AG09309 (cell line): ENCODE measurements at regions not wholly inside any gene's neighbourhood (a gene's known extent, or its start where the extent isn't known, plus 50 kb on each side); places are given as distances from the start of the nearest gene placed in this dataset.

ENCODE experiments used
- DNase-seq: peaks from one replicate; pipeline ENCODE4 v3.0.0-alpha.2; 2010; ENCODE audit warnings: low read depth
- H3K4me3 ChIP-seq: 2 replicates; pipeline ENCODE4 v1.5.1; 2011; ENCODE audit warnings: mild to moderate bottlenecking, low read depth, low read length, moderate library complexity; ENCODE audit not compliant: control insufficient read depth
- TF ChIP-seq, protein P1 (sequence below): IDR thresholded peaks from 2 replicates; pipeline ENCODE4 v1.5.1; 2011; ENCODE audit warnings: mild to moderate bottlenecking, low read depth, low read length, inconsistent platforms; ENCODE audit not compliant: insufficient read depth, control insufficient read depth; ENCODE audit errors: missing control alignments

DNA sequence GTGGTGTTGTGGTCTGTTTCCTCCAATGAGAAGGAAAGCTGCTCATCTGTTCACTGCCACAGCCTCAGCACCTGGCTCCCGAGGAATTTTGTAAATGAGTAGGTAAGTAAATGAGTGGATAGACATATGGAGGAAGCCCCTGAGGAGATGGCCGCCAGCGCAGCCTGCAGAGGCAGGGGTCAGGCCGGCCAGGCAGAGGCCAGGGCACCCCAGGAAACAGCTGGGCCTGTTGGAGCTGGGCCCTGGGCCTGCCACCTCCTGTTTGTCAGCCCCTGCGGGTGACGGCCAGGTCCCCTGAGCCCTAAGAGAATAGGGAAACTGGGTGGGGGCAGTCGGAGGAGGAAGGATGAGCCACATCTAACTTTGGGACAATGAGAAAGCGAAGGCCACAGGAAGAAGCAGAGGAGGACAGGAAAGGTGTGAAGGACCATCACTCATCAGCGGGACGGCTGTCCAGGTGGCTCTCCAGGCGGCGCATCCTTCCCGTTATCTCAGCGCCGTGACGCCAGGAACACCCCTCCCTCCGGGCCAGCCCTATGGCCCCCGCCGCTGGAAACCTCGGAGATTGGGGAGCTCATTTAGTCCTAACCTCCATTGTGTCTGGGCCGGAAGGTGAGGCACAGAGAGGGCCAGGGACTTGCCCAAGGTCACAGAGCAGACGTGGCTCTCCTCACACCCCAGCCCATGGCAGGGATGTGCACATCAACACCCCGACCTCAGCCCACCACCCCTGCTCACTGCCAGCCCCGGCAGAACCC is 142.3 kb upstream of the UNC5B start:
- TF ChIP-seq, protein P1, sequence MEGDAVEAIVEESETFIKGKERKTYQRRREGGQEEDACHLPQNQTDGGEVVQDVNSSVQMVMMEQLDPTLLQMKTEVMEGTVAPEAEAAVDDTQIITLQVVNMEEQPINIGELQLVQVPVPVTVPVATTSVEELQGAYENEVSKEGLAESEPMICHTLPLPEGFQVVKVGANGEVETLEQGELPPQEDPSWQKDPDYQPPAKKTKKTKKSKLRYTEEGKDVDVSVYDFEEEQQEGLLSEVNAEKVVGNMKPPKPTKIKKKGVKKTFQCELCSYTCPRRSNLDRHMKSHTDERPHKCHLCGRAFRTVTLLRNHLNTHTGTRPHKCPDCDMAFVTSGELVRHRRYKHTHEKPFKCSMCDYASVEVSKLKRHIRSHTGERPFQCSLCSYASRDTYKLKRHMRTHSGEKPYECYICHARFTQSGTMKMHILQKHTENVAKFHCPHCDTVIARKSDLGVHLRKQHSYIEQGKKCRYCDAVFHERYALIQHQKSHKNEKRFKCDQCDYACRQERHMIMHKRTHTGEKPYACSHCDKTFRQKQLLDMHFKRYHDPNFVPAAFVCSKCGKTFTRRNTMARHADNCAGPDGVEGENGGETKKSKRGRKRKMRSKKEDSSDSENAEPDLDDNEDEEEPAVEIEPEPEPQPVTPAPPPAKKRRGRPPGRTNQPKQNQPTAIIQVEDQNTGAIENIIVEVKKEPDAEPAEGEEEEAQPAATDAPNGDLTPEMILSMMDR, result no peak
- no peak overlapping the region for H3K4me3 ChIP-seq
- no peak for DNase-seq

DNA sequence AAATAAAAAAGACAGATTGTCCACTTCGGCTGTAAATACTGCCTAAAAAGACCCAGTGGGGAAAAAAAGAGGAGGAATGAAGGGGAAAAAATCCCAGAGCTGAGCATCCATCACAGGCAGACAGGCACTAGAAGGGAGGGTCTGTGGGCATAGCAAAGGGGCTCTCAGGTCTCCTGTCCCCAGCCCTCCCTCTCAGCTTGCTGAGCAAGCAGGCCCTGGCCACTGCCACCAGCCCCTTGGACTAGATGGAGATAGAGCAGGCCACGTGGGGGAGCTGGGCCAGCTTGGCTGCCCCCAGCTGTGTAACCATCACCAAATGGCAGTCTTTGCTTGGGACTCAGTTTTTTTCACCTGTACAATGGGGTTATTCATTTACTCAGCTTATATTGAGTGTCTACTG is 141.6 kb upstream of the UNC5B start:
- TF ChIP-seq, protein P1, result no peak
- H3K4me3 ChIP-seq, result no peak overlapping the region
- DNase-seq, result no peak

DNA sequence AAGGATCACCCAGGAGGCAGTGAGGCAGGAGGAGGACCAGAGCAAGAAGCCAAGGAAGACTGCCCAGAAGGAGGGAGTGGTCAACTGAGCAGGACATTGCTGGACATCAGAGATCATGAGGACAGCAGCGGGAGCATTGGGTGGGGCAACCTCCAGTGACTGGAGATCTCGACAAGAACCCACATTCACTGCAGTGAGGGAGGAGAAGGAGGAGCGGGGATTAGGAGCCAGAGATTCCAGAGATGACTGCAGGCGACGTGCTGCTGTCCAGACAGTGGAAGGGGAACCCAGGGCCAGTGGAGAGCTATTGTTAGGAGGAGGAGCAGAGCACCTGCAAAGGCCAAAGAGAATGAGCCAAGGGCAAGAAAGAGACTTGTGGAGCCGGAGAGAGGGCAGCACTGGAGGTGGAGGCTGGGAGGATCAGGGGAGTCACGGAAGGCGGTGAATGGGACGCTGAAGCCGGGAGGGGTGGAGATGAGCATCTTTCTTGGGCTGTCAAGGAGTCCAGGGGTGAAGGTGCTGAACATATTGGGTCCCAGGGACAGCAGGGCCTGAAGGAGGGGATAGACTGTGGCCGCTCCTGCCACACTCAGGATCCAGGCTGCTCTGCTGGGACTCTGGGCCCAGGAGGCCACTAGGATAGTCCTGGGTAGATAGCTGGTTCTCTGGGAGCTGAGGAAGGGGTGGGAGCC is 140.1 kb upstream of the UNC5B start:
- H3K4me3 ChIP-seq, result no peak overlapping the region
- TF ChIP-seq, protein P1, result no peak

GRCh38 chr10:71072823-71073210 is 139.6 kb upstream of the UNC5B start:
- H3K4me3 ChIP-seq, result no peak overlapping the region
- TF ChIP-seq, protein P1, result no peak
- no peak for DNase-seq

More for the DNA sequence above, 140.1 kb upstream of the UNC5B start:
- no peak for DNase-seq

DNA sequence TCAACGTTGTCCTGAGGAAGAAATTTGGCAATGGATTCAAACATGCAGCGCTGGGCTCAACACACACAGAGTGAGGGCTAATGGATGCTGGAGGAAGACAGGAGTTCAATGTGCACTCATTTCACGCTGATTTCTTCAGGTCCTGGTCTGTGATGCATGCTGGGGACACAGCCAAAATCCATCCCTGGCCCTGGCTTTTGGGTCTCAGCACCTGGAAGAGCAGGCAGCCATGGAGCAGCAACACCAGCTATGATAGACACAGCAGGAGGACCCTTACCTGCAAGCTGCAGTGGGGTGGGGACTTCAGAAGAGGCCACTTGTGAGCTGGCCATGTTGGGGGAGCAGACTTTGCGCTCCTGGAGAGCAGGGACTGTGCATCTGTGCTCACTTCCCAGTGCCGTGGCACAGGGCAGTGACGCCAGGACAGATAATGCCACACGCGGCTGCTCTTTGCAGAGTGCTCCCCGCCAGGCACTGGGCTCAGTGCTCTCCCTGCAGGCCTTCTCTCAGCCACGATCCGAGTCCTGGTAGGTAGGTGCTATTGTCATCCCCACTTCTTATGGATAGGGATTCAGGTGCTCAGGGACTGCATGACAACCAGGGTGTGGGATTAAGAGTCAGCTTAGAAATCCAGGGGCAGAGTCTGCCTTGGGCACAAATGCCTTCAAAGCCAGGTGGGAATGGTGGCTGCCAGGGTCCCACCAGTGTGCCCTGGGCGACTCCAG is 138.8 kb upstream of the UNC5B start:
- no peak for DNase-seq
- TF ChIP-seq, protein P1, result no peak
- no peak overlapping the region for H3K4me3 ChIP-seq

DNA sequence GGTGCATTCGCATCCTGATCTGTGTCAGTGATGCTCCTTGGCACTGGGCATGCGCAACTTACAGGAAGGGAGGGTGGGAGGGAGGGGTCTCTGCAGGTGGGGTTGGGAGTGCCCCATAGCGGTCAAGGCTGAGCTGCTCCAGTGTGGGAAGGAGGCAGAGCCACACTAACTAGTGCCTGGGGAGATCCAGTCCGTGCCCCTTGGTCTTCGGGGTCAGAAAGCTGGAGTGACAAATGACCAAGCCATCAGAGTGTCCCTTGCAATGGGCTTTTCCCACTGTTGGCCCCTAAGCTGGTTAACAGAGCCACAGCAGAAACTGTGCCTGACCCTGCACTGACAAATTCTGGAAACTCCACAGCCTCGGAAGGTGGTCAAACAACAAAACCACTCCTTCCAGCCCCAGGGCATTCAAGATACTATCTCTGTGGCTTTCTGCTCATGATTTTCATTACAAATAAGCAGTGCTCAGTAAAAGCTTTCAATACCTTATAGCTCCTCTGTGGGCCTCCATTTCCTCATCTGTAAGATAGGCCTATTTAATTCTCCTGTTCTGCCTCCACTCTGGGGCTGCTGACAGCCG is 138.1 kb upstream of the UNC5B start:
- H3K4me3 ChIP-seq, result no peak overlapping the region
- TF ChIP-seq, protein P1, result no peak
- no peak for DNase-seq
